GM10266 (cell line): ENCODE measurements at regions not wholly inside any gene's neighbourhood (a gene's known extent, or its start where the extent isn't known, plus 50 kb on each side); places are given as distances from the start of the nearest gene placed in this dataset.

Experiments
- DNase-seq: peaks from one replicate; pipeline ENCODE4 v3.0.0; 2012; ENCODE audit errors: extremely low spot score
- TF ChIP-seq, protein P1 (sequence below): IDR thresholded peaks from 2 replicates; pipeline ENCODE4 v1.5.1; 2012; ENCODE audit warnings: mild to moderate bottlenecking, low read depth; ENCODE audit not compliant: control insufficient read depth, insufficient read depth; ENCODE audit errors: missing control alignments

GRCh38 chr2:146481629-146482028, 1363.2 kb upstream of the ACVR2A start:
- DNase-seq = no peak
- TF ChIP-seq, protein P1, sequence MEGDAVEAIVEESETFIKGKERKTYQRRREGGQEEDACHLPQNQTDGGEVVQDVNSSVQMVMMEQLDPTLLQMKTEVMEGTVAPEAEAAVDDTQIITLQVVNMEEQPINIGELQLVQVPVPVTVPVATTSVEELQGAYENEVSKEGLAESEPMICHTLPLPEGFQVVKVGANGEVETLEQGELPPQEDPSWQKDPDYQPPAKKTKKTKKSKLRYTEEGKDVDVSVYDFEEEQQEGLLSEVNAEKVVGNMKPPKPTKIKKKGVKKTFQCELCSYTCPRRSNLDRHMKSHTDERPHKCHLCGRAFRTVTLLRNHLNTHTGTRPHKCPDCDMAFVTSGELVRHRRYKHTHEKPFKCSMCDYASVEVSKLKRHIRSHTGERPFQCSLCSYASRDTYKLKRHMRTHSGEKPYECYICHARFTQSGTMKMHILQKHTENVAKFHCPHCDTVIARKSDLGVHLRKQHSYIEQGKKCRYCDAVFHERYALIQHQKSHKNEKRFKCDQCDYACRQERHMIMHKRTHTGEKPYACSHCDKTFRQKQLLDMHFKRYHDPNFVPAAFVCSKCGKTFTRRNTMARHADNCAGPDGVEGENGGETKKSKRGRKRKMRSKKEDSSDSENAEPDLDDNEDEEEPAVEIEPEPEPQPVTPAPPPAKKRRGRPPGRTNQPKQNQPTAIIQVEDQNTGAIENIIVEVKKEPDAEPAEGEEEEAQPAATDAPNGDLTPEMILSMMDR = no peak

DNA sequence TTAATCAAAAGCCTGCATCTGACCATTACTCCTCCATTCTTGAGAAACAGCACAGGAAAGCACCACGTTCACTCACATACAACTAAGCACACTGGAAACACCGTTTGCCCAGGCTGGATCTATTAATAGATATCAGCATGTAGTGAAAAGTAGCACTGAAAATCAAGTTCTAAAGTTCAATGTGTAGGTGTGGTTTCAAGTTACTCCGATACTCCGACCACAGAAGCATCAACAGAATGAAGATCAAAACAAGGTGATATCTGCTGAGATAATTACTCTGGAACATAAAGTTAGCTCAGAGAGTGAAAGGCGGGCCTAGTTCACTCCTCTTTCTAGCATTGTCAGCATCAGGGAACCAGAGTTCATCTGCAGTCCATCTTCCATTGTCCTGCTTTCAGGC, 1367.4 kb upstream of the ACVR2A start:
- TF ChIP-seq, protein P1 = no peak
- DNase-seq = peak; percentile 5

- DNase-seq = no peak
- TF ChIP-seq, protein P1 = no peak
These were observed 1376.3 kb upstream of the ACVR2A start for GRCh38 chr2:146468578-146468977.

GRCh38 chr2:146467425-146467824, 1377.4 kb upstream of the ACVR2A start:
- TF ChIP-seq, protein P1 = no peak
- no peak for DNase-seq

GRCh38 chr2:146465460-146465859, 1379.4 kb upstream of the ACVR2A start:
- TF ChIP-seq, protein P1 = no peak
- DNase-seq = no peak

GRCh38 chr2:146461068-146461467, 1383.8 kb upstream of the ACVR2A start:
- TF ChIP-seq, protein P1 = no peak
- no peak for DNase-seq

DNA sequence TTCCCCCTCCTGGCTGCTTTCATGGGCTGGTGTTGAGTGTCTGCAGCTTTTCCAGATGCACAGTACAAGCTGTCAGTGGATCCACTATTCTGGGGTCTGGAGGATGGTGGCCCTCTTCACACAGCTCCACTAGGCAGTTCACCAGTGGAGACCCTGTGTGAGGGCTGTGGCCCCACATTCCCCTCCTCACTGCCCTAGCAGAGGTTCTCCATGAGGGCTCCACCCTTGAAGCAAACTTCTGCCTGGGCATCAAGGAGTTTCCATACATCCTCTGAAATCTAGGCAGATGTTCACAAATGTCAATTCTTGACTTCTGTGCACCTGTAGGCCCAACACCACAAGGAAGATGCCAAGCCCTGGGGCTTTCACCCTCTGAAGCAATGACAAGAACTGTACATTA, 1386.2 kb upstream of the ACVR2A start:
- DNase-seq = no peak
- TF ChIP-seq, protein P1 = no peak

- TF ChIP-seq, protein P1 = no peak
These were observed 1387.6 kb upstream of the ACVR2A start for GRCh38 chr2:146457221-146457620.

More at GRCh38 chr2:146457221-146457620, 1387.6 kb upstream of the ACVR2A start:
- DNase-seq = no peak
